Activated CD4-positive, alpha-beta T cell treated with anti-CD3 and anti-CD28 coated beads, Interleukin-2, amount 50 U/mL, for 1 hour (primary cell): ENCODE measurements at regions not wholly inside any gene's neighbourhood (a gene's known extent, or its start where the extent isn't known, plus 50 kb on each side); places are given as distances from the start of the nearest gene placed in this dataset.
"Not testable (repeated sequence)": the region's sequence is repeated elsewhere in the genome, so short reads cannot be mapped to it uniquely, and the experiment has no call there.

ENCODE experiments used
- DNase-seq: peaks from one replicate; pipeline ENCODE4 v3.0.0-alpha.2; 2020

- DNase-seq: no peak
Measured at GRCh38 chr9:81424431-81424830, 264.9 kb downstream of the TLE1 start.

GRCh38 chr9:81423589-81424326 is 265.6 kb downstream of the TLE1 start:
- DNase-seq: no peak

GRCh38 chr9:81421090-81421489 is 268.3 kb downstream of the TLE1 start:
- DNase-seq: not testable (repeated sequence)

GRCh38 chr9:81420024-81420423 is 269.3 kb downstream of the TLE1 start:
- DNase-seq: no peak

GRCh38 chr9:81417941-81418340 is 271.4 kb downstream of the TLE1 start:
- no peak for DNase-seq

DNA sequence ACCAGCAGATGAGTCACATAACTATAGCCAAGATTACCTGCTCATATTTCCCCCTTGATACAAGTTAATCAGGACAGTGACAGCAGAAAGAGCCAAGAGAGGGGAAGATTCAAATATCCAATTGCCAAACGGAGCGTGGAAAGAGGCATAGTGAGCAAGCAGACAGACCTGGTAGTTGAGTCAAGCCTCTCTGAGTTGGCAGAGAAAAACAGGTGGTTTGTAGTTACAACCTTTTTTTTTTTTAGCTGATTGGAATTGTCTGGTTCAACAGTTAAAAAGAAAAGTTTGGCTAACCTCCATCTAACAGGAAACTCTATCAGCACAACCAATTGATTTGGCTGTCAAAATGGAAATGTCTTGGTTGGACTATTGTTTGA is 272.1 kb downstream of the TLE1 start:
- DNase-seq: no peak

GRCh38 chr9:81416476-81417298 is 272.7 kb downstream of the TLE1 start:
- DNase-seq: no peak

DNA sequence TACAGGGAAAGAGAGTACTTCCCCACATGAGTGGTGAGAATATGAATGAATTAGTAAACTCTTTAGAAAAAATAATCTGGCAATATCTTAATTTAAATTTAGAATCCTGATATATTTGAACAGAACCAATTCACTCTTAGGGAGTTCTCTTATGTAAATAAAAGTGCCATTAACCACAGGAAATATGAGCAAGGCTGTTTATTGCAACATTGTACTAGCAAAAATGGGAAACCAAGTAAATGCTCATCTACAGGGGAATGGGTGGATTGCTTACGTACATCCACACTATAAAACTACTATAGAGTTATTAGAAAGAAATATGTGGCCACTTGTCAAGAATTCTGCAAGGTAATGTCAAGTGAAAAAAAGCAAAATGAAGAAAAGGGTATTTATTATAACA is 274.5 kb downstream of the TLE1 start:
- no peak for DNase-seq

- DNase-seq: no peak
Measured at GRCh38 chr9:81411961-81412360, 277.4 kb downstream of the TLE1 start.

DNA sequence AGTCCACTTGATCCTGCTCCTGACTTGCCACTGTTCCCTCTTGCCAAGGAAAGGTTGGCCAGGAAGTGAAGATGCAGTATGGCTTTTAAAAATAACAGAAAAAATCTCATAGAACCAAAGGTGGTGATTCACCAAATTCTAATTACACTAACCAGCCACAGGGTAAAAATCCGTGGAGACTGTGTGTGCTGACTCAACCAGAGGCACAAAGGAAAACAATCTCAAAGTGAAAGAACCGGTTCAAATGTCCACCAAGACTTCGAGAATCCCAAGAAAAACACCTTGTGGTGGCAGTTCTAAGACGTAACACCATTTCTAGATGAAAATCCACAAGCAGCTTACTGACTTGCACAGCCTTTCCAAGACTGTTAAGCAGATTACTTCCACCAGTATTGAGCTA is 279.1 kb downstream of the TLE1 start:
- no peak for DNase-seq

DNA sequence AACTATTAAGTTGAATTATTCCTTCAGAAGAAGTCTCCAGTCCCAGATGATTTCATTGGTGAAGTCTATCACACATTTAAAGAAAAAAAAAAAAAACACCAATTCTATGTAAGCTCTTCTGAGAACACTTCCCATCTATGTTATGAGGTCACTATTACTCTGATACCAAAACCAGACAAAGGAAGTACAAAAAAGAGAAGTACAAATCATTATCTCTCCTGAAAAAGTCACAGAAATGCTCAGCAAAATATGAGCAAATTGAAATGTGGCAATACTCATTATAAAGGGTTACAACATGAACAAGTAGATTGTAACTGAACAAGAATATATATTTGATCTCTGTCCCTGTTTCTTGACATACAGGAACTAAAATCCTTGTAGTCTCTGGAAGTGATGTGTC is 280.4 kb downstream of the TLE1 start:
- DNase-seq: no peak

- DNase-seq: no peak
Measured at GRCh38 chr9:81404931-81405598, 284.3 kb downstream of the TLE1 start.

DNA sequence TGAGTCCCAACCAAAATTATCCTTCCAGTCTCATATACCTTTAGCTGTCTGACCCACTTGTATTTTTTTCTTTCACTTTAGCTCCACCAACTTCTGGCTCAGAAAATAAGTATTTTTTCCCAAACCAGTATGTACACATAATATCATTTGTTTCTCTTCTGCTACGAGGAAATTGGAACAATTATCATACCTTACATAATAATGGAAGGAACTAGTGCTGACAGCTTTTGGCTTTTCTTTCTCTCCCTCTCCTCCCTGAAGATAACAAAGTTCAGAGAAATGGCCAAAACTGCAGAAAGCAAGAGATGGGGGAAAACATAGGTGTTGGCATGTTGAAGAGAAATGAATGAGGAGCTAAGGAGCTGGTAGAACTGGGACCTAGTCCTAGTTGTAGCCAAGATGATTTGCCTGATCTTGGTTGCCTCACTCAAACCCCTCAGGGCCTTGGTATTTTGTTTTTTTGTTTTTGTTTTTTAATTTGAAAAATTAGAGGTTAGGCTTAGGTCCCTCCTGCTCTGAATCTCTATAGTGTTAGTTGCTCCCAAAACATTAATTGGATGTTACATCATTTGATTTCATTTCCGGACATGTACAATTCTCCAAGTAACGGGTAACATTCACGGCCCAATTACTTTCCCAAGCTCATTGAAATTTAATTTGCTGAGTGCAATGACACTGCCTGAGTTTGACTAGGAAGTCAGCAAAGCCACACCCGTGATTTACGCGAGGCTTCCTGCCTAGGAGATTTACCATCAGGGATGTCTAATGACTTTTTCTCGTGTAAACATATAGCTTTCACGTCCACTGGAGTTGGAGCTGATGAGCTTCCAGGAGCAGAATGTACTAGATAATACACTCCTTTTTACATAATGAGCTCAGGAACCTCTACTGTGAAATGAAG is 291.6 kb downstream of the TLE1 start:
- DNase-seq: no peak

GRCh38 chr9:81396528-81396927 is 292.8 kb downstream of the TLE1 start:
- DNase-seq: no peak

DNA sequence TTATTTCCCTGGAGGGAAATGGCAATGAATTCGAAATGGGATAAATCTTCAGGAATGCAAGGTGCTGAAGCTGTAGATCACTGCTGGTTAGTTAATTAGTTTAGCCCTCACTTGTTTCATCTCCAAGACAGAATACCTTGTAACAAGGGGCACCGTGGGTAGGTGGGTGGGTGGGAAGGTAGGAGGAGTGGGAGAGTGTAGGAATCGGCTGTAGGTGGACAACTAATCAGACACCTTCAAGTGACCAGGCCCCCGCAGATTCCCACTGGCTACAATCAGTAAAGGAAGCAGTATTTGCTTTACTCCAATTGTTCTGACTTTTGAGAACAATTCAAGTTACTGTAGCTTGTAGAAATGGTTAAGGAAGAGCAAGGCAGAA is 293.7 kb downstream of the TLE1 start:
- no peak for DNase-seq

GRCh38 chr9:81394881-81395675 is 294.3 kb downstream of the TLE1 start:
- DNase-seq: no peak

GRCh38 chr9:81393985-81394811 is 295.1 kb downstream of the TLE1 start:
- DNase-seq: no peak

- DNase-seq: no peak
Measured at GRCh38 chr9:81391457-81391825, 297.9 kb downstream of the TLE1 start.

DNA sequence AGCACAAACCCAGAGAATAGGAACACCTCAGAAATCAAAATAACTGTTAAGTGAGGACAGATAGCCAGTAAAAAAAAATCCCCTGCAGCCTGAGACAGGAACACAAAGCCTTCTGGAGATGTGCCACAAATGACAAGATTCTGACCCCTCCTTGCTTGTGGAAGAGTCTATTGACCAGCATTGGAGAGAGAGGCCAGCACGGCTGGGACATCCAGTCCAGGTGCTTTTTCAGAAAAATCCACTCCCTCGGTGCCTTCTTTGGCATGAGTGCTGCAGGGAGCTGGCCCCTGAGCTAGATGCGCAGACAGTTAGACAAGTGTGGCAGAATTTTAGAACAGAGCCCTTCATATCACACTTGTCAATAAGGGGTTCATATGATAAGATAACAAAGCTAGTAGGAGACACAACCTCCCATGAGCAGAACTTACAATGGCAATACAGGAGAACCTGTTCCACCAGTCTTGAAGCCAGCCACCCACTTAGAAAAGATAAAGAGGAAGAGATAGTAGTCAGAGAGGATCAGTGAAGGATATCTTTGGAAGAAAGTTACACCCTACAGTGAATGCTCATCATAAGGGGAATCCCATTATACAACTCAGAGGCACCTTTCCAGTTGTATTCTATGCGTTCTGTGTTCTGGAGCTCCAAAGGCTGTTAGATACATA is 298.4 kb downstream of the TLE1 start:
- DNase-seq: no peak

DNA sequence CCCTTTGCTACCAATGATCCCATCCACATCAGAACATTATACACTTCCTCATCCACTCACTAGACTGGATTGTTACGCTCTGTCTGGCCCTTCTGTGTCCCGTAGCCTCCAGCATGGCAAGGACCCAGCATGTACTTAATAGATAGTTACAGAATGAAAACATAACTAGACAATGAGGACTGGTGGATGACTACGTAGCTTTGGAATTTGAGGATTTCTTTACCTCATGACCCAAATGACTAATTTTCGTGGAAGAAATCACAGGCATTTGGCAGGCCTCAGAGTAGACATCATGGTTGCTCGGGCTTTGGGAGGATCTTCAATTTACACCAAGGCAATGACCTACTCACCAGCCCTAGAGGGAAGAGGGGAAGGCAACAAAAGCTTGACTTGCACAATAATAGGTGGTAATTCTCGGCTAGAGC is 299.8 kb downstream of the TLE1 start:
- no peak for DNase-seq

DNA sequence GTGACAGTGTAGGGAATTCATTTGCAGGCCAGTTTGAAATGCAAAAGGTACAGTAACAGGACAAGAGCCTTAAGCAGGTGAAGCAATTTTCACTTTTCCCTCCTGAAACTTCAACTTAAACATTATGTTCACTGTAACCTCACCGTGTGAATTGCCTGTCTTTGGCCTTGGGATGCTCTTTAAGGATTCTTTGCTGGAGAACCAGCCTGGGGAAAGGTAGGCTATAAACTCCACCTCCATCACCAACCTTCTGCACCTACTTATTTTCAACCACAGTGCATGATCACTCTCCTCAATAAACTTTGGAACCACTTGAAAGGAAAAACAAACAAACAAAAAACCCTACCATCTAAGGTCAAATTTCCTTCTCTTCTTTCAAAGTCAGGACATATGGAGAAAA is 300.5 kb downstream of the TLE1 start:
- no peak for DNase-seq
